Stomach (tissue), 8 donors: ENCODE measurements at regions not wholly inside any gene's neighbourhood (a gene's known extent, or its start where the extent isn't known, plus 50 kb on each side); places are given as distances from the start of the nearest gene placed in this dataset.
A peak's percentile ranks its signal among the peaks of the same experiment; 100 is the strongest.

ENCODE experiments used
- DNase-seq, 2 donors: peaks; one replicate each; pipeline versions ENCODE4 v3.0.0 to v3.0.0-alpha.2; 2013 to 2019
- H3K27ac ChIP-seq, 5 donors: fragments of 200-600 bp in 4 of 5; sonication (generic) in 4 of 5; one replicate each; pipeline ENCODE4 v1.5.1; 2013 to 2019; ENCODE audit warnings: mild to moderate bottlenecking in 1 of 5, moderate library complexity in 1 of 5
- H3K27me3 ChIP-seq, 3 donors: fragments of 200-600 bp; sonication (generic); one replicate each; pipeline ENCODE4 v1.5.1; 2017 to 2019; ENCODE audit warnings: mixed run types in 1 of 3
- H3K36me3 ChIP-seq, 4 donors: fragments of 200-600 bp; sonication (generic); 1 replicate in 3 of 4; 2 replicates in 1 of 4; pipeline ENCODE4 v1.5.1; 2016 to 2019
- H3K4me1 ChIP-seq, 4 donors: fragments of 200-600 bp; sonication (generic); one replicate each; pipeline ENCODE4 v1.5.1; 2016 to 2019
- H3K4me3 ChIP-seq, 4 donors: fragments of 200-600 bp; sonication (generic) in 3 of 4; one replicate each; pipeline ENCODE4 v1.5.1; 2016 to 2019; ENCODE audit warnings: mild to moderate bottlenecking in 1 of 4
- H3K9me3 ChIP-seq, 4 donors: fragments of 200-600 bp; sonication (generic); one replicate each; pipeline ENCODE4 v1.5.1; 2016 to 2019
- EP300 ChIP-seq: sonication (generic); formaldehyde crosslinking; IDR thresholded peaks from one replicate; pipeline ENCODE4 v1.6.1; 2017; ENCODE audit warnings: antibody characterized with exemption
- POLR2A ChIP-seq, 4 donors: fragments of 450-650 bp; IDR thresholded peaks; one replicate each; pipeline ENCODE4 v1.6.1; 2016; ENCODE audit warnings: antibody characterized with exemption in 4 of 4, control low read depth in 2 of 4, mild to moderate bottlenecking in 1 of 4, moderate library complexity in 1 of 4
- POLR2AphosphoS5 ChIP-seq, 3 donors: sonication (generic); formaldehyde crosslinking; IDR thresholded peaks; one replicate each; pipeline ENCODE4 v1.6.1; 2016; ENCODE audit warnings: antibody characterized with exemption in 3 of 3
- WGBS, 5 donors: extraction: QIAGEN DNeasy Blood & Tissue Kit in 3 of 5; methylation state at CpG; one replicate each; pipeline versions ENCODE4 v1.1.5 to v1.1.7; 2013 to 2018; 5-methylcytosine and 5-hydroxymethylcytosine counted together
- intact Hi-C: fragments of 100-400 bp; cut with DNase I; formaldehyde crosslinking; loops from one replicate; pipeline ENCODE4 v1.15.1; 2023; ENCODE audit warnings: low total_unique reads
- TF ChIP-seq, protein P1 (sequence below), 7 experiments: fragments of 450-650 bp in 4 of 7; fragments of 200-600 bp in 3 of 7; sonication (generic) in 3 of 7; IDR thresholded peaks; one replicate each; pipeline ENCODE4 v1.5.1; 2016 to 2019; ENCODE audit warnings: antibody characterized with exemption in 7 of 7, control low read depth in 2 of 7, mild to moderate bottlenecking in 1 of 7
- donor health status: healthy with polysubstance abuse.
- donor health status: Bipolar disorder and iron deficiency.
- donor health status: healthy.

DNA sequence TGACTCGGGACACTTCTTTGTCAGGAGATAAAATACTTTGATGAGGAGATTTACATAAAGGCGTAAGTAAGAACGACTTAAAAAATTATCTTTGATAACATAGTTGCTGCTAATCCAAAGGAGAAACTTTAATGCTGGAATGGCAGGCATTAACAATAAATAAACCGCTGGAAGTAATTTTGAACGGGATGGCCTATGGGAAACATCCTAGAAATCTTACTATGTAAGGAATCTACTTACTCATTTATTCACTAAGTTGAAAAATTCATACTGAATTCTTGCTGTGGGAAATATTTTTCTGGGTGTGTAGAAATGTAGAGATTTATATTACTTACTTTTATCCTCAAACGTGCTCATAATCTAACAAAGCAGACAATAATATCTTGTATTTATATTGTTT, 425.7 kb upstream of the ZFP42 start:
- Histone ChIP-seq H3K36me3 (no peaks in the 10 kb centered on the region), H3K27ac (no peak overlapping the region), H3K4me3 (no peak overlapping the region), H3K27me3 (no peaks in the 10 kb centered on the region), H3K9me3 (no peaks in the 10 kb centered on the region), H3K4me1 (no peaks in the 10 kb centered on the region)
- intact Hi-C loops, result no loop called here
- no peak for DNase-seq
- WGBS, 5 donors, result 70 to 82% (median 72%) methylated on average over 6 of the region's 6 CpGs
- TF ChIP-seq POLR2AphosphoS5 (IDR thresholded peaks at IDR 0.05), result no peak
- TF ChIP-seq EP300, result no peak
- TF ChIP-seq POLR2A (IDR thresholded peaks at IDR 0.05), result no peak
- TF ChIP-seq, protein P1, sequence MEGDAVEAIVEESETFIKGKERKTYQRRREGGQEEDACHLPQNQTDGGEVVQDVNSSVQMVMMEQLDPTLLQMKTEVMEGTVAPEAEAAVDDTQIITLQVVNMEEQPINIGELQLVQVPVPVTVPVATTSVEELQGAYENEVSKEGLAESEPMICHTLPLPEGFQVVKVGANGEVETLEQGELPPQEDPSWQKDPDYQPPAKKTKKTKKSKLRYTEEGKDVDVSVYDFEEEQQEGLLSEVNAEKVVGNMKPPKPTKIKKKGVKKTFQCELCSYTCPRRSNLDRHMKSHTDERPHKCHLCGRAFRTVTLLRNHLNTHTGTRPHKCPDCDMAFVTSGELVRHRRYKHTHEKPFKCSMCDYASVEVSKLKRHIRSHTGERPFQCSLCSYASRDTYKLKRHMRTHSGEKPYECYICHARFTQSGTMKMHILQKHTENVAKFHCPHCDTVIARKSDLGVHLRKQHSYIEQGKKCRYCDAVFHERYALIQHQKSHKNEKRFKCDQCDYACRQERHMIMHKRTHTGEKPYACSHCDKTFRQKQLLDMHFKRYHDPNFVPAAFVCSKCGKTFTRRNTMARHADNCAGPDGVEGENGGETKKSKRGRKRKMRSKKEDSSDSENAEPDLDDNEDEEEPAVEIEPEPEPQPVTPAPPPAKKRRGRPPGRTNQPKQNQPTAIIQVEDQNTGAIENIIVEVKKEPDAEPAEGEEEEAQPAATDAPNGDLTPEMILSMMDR (IDR thresholded peaks at IDR 0.05), result no peak

DNA sequence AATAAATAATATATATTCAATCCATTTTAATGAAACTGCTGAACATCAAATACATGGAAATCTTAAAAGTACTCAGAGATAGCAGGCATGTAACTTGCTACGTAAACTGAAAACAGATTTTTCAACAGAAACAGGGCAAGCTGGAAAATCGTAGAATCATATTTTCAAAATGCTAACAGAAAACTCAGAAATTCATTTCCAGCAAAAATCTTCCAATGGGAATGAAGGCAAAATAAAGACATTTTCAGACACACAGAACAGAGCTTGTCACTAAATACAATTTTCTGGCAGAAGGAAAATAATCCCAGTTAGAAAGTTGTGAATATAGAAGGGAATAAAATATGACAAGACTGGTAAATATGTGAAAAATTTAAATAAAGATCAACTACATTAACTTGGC, 419.9 kb upstream of the ZFP42 start:
- H3K36me3 ChIP-seq, result no peaks in the 10 kb centered on the region
- no peaks in the 10 kb centered on the region for H3K9me3 ChIP-seq
- no peak overlapping the region for H3K4me3 ChIP-seq
- no peak overlapping the region for H3K27ac ChIP-seq
- WGBS, 5 donors, result 86 to 92% (median 90%) methylated on average over 2 of the region's 2 CpGs
- no peaks in the 10 kb centered on the region for H3K27me3 ChIP-seq
- DNase-seq, result no peak
- intact Hi-C loops, result no loop called here
- no peaks in the 10 kb centered on the region for H3K4me1 ChIP-seq
- TF ChIP-seq POLR2A (IDR thresholded peaks at IDR 0.05), result no peak
- no peak for TF ChIP-seq POLR2AphosphoS5 (IDR thresholded peaks at IDR 0.05)
- TF ChIP-seq EP300, result no peak
- TF ChIP-seq, protein P1 (IDR thresholded peaks at IDR 0.05), result no peak

DNA sequence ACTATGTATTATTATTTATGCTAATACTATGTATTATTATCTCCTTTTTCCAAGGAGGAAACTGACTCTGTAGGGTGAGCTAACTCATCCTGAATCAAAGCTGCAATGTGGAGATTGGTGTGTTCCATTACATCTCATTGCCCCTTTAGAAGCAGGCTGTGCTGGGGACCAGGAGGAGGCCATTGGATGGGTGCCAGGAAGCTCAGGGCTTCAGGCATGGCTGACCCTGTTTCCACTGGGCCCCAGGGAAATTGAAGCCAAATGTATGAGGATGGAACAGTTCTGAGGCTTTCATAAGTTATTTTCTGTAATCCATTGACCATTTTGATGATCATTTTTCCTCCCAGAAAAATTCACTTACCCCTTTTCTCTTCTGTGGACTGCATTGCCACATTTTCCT, 418.8 kb upstream of the ZFP42 start:
- TF ChIP-seq EP300 (no peak), POLR2AphosphoS5 (IDR thresholded peaks at IDR 0.05) (no peak), POLR2A (IDR thresholded peaks at IDR 0.05) (no peak)
- TF ChIP-seq, protein P1 (IDR thresholded peaks at IDR 0.05), result no peak
- DNase-seq, result peak in 1 of 2 donors; percentile 16
- Histone ChIP-seq H3K27ac (no peak overlapping the region), H3K4me1 (no peaks in the 10 kb centered on the region), H3K36me3 (no peaks in the 10 kb centered on the region), H3K27me3 (no peaks in the 10 kb centered on the region), H3K9me3 (no peaks in the 10 kb centered on the region), H3K4me3 (no peak overlapping the region)
- intact Hi-C loops, result no loop called here

DNA sequence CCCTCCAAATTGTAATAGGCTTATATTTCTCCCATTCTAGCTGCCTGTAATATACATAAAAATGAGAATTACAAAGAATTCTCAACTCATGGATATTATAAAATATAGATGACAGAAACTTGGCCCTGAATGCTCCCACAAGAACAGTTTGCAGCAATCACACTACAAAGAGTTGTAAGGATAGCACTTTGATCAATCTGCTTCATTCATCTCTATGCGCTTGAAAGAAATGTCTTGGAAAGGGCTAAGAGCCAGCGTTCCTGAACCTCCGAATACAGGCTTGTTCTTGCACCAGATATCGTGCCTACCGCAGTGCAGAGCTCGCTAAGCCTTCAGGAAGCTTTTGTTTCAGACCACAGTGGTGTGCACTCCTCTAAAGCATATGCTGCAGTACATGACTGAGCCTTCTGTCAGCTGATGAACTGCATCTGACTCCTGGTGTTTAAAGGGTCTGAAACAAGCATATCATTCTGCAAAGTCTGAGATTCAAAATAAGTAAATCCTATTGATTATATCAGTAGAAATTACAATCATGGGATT, 417.6 kb upstream of the ZFP42 start:
- Histone ChIP-seq H3K4me1 (no peaks in the 10 kb centered on the region), H3K4me3 (no peak overlapping the region), H3K27me3 (no peaks in the 10 kb centered on the region), H3K9me3 (no peaks in the 10 kb centered on the region), H3K36me3 (no peaks in the 10 kb centered on the region), H3K27ac (no peak overlapping the region)
- TF ChIP-seq POLR2A (IDR thresholded peaks at IDR 0.05) (no peak), EP300 (no peak), POLR2AphosphoS5 (IDR thresholded peaks at IDR 0.05) (no peak)
- TF ChIP-seq, protein P1 (IDR thresholded peaks at IDR 0.05), result no peak
- WGBS, 5 donors, result 74 to 88% (median 78%) methylated on average over 6 of the region's 6 CpGs
- DNase-seq, result no peak
- intact Hi-C loops, result no loop called here
